ENCODE measurements at regions not wholly inside any gene's neighbourhood (a gene's known extent, or its start where the extent isn't known, plus 50 kb on each side); places are given as distances from the start of the nearest gene placed in this dataset.

DNA sequence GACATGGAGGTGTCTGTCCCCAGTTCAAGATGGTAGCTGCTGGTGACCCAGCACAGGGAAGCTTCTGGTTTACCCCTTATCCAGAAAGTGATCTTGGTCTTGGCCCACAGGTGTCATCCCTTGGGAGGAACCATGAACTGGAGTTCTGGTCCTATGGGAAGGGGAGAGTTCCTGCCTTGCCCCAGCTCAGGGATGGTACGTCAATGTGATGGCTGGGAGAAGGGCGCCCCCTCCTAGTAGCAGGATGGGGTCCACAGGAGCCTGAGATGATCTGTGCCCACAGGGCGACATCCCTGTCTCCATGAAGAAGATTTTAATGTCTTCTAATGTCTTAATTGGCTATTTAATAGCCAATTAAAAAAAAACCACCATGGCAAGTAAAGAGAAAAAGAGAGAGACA is 249.8 kb downstream of the SIPA1L2 start:
- no peaks in the 10 kb centered on the region for H4K20me1 ChIP-seq (ENCODE audit: control insufficient read depth, extremely low read depth, insufficient read depth, low read length)
- H3K4me3 ChIP-seq (ENCODE audit: control insufficient read depth in 2 of 3, extremely low read depth in 1 of 3, insufficient read depth in 2 of 3, low read depth in 1 of 3, low read length in 3 of 3), result no peak overlapping the region
- H3K9me1 ChIP-seq (ENCODE audit: control insufficient read depth, extremely low read depth, insufficient read depth, low read length), result no peaks in the 10 kb centered on the region
- no peaks in the 10 kb centered on the region for H3K27me3 ChIP-seq (ENCODE audit: control insufficient read depth, extremely low read depth, insufficient read depth, low read length)
- H3K36me3 ChIP-seq (ENCODE audit: control insufficient read depth in 2 of 2, extremely low read depth in 1 of 2, insufficient read depth in 2 of 2, low read length in 2 of 2), result no peaks in the 10 kb centered on the region
- H3K9me3 ChIP-seq (ENCODE audit: control insufficient read depth, low read depth, low read length), result no peaks in the 10 kb centered on the region
- no peak for TF ChIP-seq EZH2 (IDR thresholded peaks at IDR 0.05; ENCODE audit: low read length)
- no peak for TF ChIP-seq CTCF (optimal IDR thresholded peaks at IDR 0.05 in 1 of 3, IDR thresholded peaks at IDR 0.05 in 1 of 3, conservative IDR thresholded peaks at IDR 0.05 in 1 of 3; ENCODE audit: extremely low read depth in 1 of 3, insufficient read depth in 2 of 3, low read length in 3 of 3)
- no peak overlapping the region for H3K9ac ChIP-seq (ENCODE audit: control insufficient read depth, extremely low read depth, insufficient read depth, low read length)
- H2AFZ ChIP-seq (ENCODE audit: control insufficient read depth, low read length), result no peak overlapping the region
- DNase-seq (ENCODE audit: low read depth, low spot score) (no peak), FAIRE-seq (no peak)
- no peaks in the 10 kb centered on the region for H3K4me1 ChIP-seq (ENCODE audit: control insufficient read depth, extremely low read depth, insufficient read depth, low read length)
- H3K4me2 ChIP-seq (ENCODE audit: control insufficient read depth, extremely low read depth, insufficient read depth, low read depth, low read length), result no peak overlapping the region
- no peak overlapping the region for H3K27ac ChIP-seq (ENCODE audit: control insufficient read depth, insufficient read depth, low read length)
- no peaks in the 10 kb centered on the region for H3K79me2 ChIP-seq (ENCODE audit: control insufficient read depth, insufficient read depth, low read length)
- dilution Hi-C loops (cut with MboI; ENCODE audit: extremely low pct_ligation_motif_present, low sequenced_read_pairs), result no loop called here

DNA sequence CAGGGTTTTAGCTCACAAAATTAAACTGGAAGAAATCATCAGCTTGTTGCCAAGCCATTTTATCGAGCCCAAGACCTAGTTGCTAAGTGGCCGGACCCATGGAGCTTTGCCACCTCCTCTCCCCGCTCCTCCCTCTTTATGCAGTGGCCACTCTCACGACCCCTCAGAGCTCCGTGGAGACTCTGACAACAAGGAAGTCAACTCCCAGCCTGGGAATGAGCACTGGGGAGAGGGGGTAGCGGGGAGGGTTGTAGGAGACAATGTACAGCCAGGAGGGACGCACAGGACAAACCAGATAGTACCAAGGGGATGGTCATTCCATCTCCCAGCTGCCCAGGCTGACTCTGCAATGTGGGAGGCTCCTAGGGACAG is 250.9 kb downstream of the SIPA1L2 start:
- Histone ChIP-seq H3K27ac (ENCODE audit: control insufficient read depth, insufficient read depth, low read length) (no peak overlapping the region), H3K9me3 (ENCODE audit: control insufficient read depth, low read depth, low read length) (no peaks in the 10 kb centered on the region), H3K79me2 (ENCODE audit: control insufficient read depth, insufficient read depth, low read length) (no peaks in the 10 kb centered on the region), H4K20me1 (ENCODE audit: control insufficient read depth, extremely low read depth, insufficient read depth, low read length) (no peaks in the 10 kb centered on the region), H3K4me3 (ENCODE audit: control insufficient read depth in 2 of 3, extremely low read depth in 1 of 3, insufficient read depth in 2 of 3, low read depth in 1 of 3, low read length in 3 of 3) (no peak overlapping the region), H3K4me1 (ENCODE audit: control insufficient read depth, extremely low read depth, insufficient read depth, low read length) (no peaks in the 10 kb centered on the region), H3K9ac (ENCODE audit: control insufficient read depth, extremely low read depth, insufficient read depth, low read length) (no peak overlapping the region), H3K9me1 (ENCODE audit: control insufficient read depth, extremely low read depth, insufficient read depth, low read length) (no peaks in the 10 kb centered on the region), H3K4me2 (ENCODE audit: control insufficient read depth, extremely low read depth, insufficient read depth, low read depth, low read length) (no peak overlapping the region), H2AFZ (ENCODE audit: control insufficient read depth, low read length) (no peak overlapping the region), H3K36me3 (ENCODE audit: control insufficient read depth in 2 of 2, extremely low read depth in 1 of 2, insufficient read depth in 2 of 2, low read length in 2 of 2) (no peaks in the 10 kb centered on the region), H3K27me3 (ENCODE audit: control insufficient read depth, extremely low read depth, insufficient read depth, low read length) (no peaks in the 10 kb centered on the region)
- FAIRE-seq (no peak), DNase-seq (ENCODE audit: low read depth, low spot score) (no peak)
- dilution Hi-C loops (cut with MboI; ENCODE audit: extremely low pct_ligation_motif_present, low sequenced_read_pairs), result no loop called here
- TF ChIP-seq EZH2 (IDR thresholded peaks at IDR 0.05; ENCODE audit: low read length), result no peak

- dilution Hi-C loops (cut with MboI; ENCODE audit: extremely low pct_ligation_motif_present, low sequenced_read_pairs), result no loop called here
- no peaks in the 10 kb centered on the region for H3K79me2 ChIP-seq (ENCODE audit: control insufficient read depth, insufficient read depth, low read length)
- no peak overlapping the region for H3K4me3 ChIP-seq (ENCODE audit: control insufficient read depth in 2 of 3, extremely low read depth in 1 of 3, insufficient read depth in 2 of 3, low read depth in 1 of 3, low read length in 3 of 3)
- H3K4me1 ChIP-seq (ENCODE audit: control insufficient read depth, extremely low read depth, insufficient read depth, low read length), result no peaks in the 10 kb centered on the region
- no peak overlapping the region for H3K4me2 ChIP-seq (ENCODE audit: control insufficient read depth, extremely low read depth, insufficient read depth, low read depth, low read length)
- no peak overlapping the region for H2AFZ ChIP-seq (ENCODE audit: control insufficient read depth, low read length)
- DNase-seq (ENCODE audit: low read depth, low spot score) (no peak), FAIRE-seq (no peak)
- no peaks in the 10 kb centered on the region for H4K20me1 ChIP-seq (ENCODE audit: control insufficient read depth, extremely low read depth, insufficient read depth, low read length)
- H3K27me3 ChIP-seq (ENCODE audit: control insufficient read depth, extremely low read depth, insufficient read depth, low read length), result no peaks in the 10 kb centered on the region
- H3K9me3 ChIP-seq (ENCODE audit: control insufficient read depth, low read depth, low read length), result no peaks in the 10 kb centered on the region
- no peak overlapping the region for H3K27ac ChIP-seq (ENCODE audit: control insufficient read depth, insufficient read depth, low read length)
- no peaks in the 10 kb centered on the region for H3K36me3 ChIP-seq (ENCODE audit: control insufficient read depth in 2 of 2, extremely low read depth in 1 of 2, insufficient read depth in 2 of 2, low read length in 2 of 2)
- H3K9me1 ChIP-seq (ENCODE audit: control insufficient read depth, extremely low read depth, insufficient read depth, low read length), result no peaks in the 10 kb centered on the region
- H3K9ac ChIP-seq (ENCODE audit: control insufficient read depth, extremely low read depth, insufficient read depth, low read length), result no peak overlapping the region
- TF ChIP-seq CTCF (optimal IDR thresholded peaks at IDR 0.05 in 1 of 3, IDR thresholded peaks at IDR 0.05 in 1 of 3, conservative IDR thresholded peaks at IDR 0.05 in 1 of 3; ENCODE audit: extremely low read depth in 1 of 3, insufficient read depth in 2 of 3, low read length in 3 of 3) (no peak), EZH2 (IDR thresholded peaks at IDR 0.05; ENCODE audit: low read length) (no peak)
These were observed 251.5 kb downstream of the SIPA1L2 start for GRCh38 chr1:232378266-232379062.

All from keratinocyte (primary cell).